ENCODE measurements at regions not wholly inside any gene's neighbourhood (a gene's known extent, or its start where the extent isn't known, plus 50 kb on each side); places are given as distances from the start of the nearest gene placed in this dataset.

GRCh38 chr13:106156468-106156867 is 379.0 kb downstream of the EFNB2 start:
- TF ChIP-seq CTCF (IDR thresholded peaks at IDR 0.05) (no peak), POLR2A (IDR thresholded peaks at IDR 0.05) (no peak)
